ENCODE measurements at regions not wholly inside any gene's neighbourhood (a gene's known extent, or its start where the extent isn't known, plus 50 kb on each side); places are given as distances from the start of the nearest gene placed in this dataset.

- TF ChIP-seq, protein P1, sequence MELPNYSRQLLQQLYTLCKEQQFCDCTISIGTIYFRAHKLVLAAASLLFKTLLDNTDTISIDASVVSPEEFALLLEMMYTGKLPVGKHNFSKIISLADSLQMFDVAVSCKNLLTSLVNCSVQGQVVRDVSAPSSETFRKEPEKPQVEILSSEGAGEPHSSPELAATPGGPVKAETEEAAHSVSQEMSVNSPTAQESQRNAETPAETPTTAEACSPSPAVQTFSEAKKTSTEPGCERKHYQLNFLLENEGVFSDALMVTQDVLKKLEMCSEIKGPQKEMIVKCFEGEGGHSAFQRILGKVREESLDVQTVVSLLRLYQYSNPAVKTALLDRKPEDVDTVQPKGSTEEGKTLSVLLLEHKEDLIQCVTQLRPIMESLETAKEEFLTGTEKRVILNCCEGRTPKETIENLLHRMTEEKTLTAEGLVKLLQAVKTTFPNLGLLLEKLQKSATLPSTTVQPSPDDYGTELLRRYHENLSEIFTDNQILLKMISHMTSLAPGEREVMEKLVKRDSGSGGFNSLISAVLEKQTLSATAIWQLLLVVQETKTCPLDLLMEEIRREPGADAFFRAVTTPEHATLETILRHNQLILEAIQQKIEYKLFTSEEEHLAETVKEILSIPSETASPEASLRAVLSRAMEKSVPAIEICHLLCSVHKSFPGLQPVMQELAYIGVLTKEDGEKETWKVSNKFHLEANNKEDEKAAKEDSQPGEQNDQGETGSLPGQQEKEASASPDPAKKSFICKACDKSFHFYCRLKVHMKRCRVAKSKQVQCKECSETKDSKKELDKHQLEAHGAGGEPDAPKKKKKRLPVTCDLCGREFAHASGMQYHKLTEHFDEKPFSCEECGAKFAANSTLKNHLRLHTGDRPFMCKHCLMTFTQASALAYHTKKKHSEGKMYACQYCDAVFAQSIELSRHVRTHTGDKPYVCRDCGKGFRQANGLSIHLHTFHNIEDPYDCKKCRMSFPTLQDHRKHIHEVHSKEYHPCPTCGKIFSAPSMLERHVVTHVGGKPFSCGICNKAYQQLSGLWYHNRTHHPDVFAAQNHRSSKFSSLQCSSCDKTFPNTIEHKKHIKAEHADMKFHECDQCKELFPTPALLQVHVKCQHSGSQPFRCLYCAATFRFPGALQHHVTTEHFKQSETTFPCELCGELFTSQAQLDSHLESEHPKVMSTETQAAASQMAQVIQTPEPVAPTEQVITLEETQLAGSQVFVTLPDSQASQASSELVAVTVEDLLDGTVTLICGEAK (IDR thresholded peaks at IDR 0.05) = no peak
- TF ChIP-seq, protein P1 (CRISPR knock-in tag; IDR thresholded peaks at IDR 0.05) = no peak
- no peak for TF ChIP-seq ZNF592 (IDR thresholded peaks at IDR 0.05)
These were observed 82.1 kb upstream of the SRSF6 start (continued) for GRCh38 chr20:43375591-43375990.
